HPDE6-E6E7 (cell line): ENCODE measurements at regions not wholly inside any gene's neighbourhood (a gene's known extent, or its start where the extent isn't known, plus 50 kb on each side); places are given as distances from the start of the nearest gene placed in this dataset.

Experiments used
- DNase-seq: peaks from one replicate; pipeline ENCODE4 v3.0.0; 2011; ENCODE audit warnings: missing footprints; ENCODE audit errors: extremely low spot score

DNA sequence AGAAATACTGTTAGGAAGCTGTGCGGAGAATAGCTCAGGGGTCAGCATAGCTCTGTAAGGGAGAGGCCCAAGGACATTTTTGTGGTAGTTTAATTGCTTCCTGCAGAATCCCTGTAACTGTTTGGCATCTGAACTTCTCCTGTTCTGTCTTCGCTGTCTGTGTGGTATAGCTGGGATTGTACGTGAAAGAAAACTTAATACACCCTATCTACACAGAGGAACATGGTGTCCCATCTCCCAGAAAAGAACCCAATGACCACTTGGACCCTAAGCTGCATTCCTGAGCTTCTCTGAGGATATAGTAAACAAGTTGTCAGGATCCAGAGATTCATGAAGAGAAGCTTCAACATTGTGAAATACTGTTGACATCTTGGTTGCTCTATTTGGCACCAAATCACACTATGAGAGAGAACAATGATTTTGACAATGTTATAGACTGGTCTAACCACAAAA, 81.3 kb downstream of the CDC42EP3 start:
- DNase-seq, result no peak
